ENCODE measurements at regions not wholly inside any gene's neighbourhood (a gene's known extent, or its start where the extent isn't known, plus 50 kb on each side); places are given as distances from the start of the nearest gene placed in this dataset.

DNA sequence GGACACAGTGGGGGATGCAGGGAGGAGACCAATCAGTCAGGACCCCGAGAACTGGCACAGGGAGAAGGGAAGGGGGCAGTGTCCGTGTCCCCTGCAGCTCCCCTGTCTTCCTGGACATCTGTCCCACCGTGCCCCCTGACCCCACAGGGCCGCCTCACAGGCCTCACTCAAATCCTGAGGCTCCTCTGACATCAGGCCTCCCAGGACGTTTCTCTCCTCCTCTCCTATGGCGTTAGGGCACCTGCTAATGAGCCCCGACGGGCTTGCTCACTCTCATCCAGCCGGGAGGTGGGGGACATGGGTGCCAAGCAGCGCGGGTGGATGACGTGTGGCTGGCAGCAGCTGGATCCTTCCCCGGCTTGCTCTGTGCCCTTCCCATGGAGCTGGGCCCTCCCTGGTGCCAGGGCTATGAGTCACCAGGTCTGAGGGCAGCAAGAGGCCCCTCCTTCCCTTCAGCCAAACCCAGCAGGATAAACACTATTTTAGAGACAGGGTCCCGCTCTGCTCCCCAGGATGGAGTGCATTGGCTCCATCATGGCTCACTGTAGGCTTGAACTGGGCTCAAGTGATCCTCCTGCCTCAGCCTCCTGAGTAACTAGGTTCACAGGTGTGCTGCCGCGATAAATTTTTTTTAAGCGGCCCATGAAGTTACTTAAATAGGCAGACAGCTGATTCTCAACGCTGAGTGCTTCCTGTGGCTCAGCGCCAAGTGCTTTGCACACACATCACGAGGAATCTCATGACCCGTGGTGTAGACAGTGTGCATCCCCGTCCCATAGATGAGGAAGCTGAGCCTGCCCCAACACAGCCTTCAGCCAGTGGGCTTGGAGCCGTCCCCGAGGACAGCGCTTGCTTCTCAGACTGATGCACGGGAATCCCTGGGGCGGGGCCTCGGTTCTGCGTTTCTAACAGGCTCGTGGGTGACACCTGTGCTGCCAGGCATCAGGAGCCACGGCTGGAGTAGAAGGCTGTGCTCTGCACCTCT is 64.5 kb upstream of the HDAC4 start:
- TF ChIP-seq GATA2 (IDR thresholded peaks at IDR 0.05; ENCODE audit: low read depth, low read length) = no peak
- TF ChIP-seq GATA3 (IDR thresholded peaks at IDR 0.05; ENCODE audit: low read depth, low read length) = no peak

All from SH-SY5Y (cell line).